BJ (cell line): ENCODE measurements at regions not wholly inside any gene's neighbourhood (a gene's known extent, or its start where the extent isn't known, plus 50 kb on each side); places are given as distances from the start of the nearest gene placed in this dataset.

Experiments
- CTCF ChIA-PET: fragments of 350-600 bp; formaldehyde crosslinking; extraction: SDS; loops from one replicate; lab custom pipeline; 2021; ENCODE audit warnings: antibody characterized with exemption, inconsistent platforms; lab: Yijun Ruan, JAX
- POLR2A ChIA-PET: fragments of 300-600 bp; sonication (Branson Sonifier 250); formaldehyde crosslinking; extraction: SDS; loops from one replicate; lab custom pipeline; 2021; ENCODE audit warnings: antibody characterized with exemption; lab: Charles Lee
- DNase-seq: peaks from one replicate; pipeline ENCODE4 v3.0.0-alpha.2; 2011; ENCODE audit warnings: low read depth
- H3K27me3 ChIP-seq: 2 replicates; pipeline ENCODE4 v1.6.0; 2011; ENCODE audit warnings: low read length; ENCODE audit not compliant: control insufficient read depth, insufficient read depth
- H3K36me3 ChIP-seq: 2 replicates; pipeline ENCODE4 v1.5.1; 2011; ENCODE audit warnings: low read length; ENCODE audit not compliant: control insufficient read depth, insufficient read depth
- H3K4me3 ChIP-seq: 2 replicates; pipeline ENCODE4 v1.5.1; 2011; ENCODE audit warnings: low read depth, mild to moderate bottlenecking, control low read depth, low read length
- CTCF ChIP-seq: IDR thresholded peaks from 2 replicates; pipeline ENCODE4 v1.5.1; 2011; ENCODE audit warnings: low read depth, mild to moderate bottlenecking, control low read depth, inconsistent platforms, low read length, moderate library complexity; ENCODE audit not compliant: insufficient read depth

DNA sequence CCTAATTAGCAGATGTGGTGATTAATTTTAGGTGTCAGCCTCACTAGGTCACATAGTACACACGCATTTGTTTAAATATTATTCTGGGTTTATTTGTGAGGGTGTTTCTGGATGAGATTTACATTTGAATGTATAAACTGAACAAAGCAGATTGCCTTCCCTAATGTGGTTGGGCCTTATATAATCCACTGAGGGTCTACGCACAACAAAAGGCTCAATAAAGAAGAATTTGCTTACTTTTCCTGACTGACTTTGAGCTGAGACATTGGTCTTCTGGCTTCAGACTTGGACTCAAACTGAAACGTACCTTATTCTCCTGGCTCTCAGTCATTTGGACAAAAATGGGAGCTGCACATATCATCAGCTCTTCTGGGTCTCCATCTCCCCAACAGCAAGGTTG is 1132.3 kb upstream of the FLRT2 start:
- Histone ChIP-seq H3K36me3 (no peaks in the 10 kb centered on the region), H3K27me3 (no peaks in the 10 kb centered on the region), H3K4me3 (no peak overlapping the region)
- POLR2A ChIA-PET = no interaction called here
- CTCF ChIA-PET = no interaction called here
- no peak for TF ChIP-seq CTCF
- no peak for DNase-seq

DNA sequence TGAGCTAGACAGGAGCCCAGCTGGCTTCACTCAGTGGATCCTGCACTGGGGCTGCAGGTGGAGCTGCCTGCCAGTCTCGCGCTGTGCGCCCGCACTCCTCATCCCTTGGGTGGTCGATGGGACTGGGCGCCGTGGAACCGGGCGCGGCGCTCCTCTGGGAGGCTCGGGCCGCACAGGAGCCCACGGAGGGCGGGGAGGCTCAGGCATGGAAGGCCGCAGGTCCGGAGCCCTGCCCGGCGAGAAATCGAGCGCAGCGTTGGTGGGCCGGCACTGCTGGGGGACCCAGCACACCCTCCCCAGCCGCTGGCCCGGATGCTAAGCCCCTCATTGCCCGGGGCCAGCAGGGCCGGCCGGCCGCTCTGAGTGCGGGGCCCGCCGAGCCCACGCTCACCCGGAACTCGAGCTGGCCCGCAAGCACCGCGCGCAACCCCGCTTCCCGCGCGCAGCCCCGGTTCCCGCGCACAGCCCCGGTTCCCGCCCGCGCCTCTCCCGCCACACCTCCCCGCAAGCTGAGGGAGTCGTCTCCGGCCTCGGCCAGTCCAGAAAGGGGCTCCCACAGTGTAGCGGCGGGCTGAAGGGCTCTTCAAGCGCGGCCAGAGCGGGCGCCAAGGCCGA is 1130.5 kb upstream of the FLRT2 start:
- CTCF ChIA-PET = no interaction called here
- no peaks in the 10 kb centered on the region for H3K27me3 ChIP-seq
- H3K36me3 ChIP-seq = no peaks in the 10 kb centered on the region
- POLR2A ChIA-PET = no interaction called here
- H3K4me3 ChIP-seq = no peak overlapping the region
- DNase-seq = no peak
- TF ChIP-seq CTCF = no peak

GRCh38 chr14:84401631-84402030 is 1128.3 kb upstream of the FLRT2 start:
- Histone ChIP-seq H3K4me3 (no peak overlapping the region), H3K27me3 (no peaks in the 10 kb centered on the region), H3K36me3 (no peaks in the 10 kb centered on the region)
- no peak for TF ChIP-seq CTCF
- ChIA-PET POLR2A (no interaction called here), CTCF (no interaction called here)
- no peak for DNase-seq

DNA sequence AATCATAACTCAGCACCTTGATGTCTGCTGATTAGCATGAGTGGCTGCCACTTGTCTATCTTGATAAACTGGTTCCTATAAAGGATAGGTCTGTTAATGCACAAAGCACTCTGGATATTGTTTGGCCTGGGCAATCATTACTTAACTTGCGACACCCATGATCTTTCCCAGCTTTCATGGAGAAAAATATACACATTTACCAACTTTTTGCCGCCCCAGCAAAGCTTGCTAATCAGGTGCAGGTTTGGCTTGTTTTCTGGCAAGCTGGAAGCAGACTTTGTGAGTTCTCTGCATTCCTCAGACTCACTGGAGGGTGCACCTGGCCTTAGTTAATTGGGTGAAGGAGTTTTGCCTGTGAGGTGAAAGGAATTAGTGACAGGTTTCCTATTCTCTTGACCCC is 1126.4 kb upstream of the FLRT2 start:
- Histone ChIP-seq H3K36me3 (no peaks in the 10 kb centered on the region), H3K4me3 (no peak overlapping the region), H3K27me3 (no peaks in the 10 kb centered on the region)
- POLR2A ChIA-PET = no interaction called here
- no peak for TF ChIP-seq CTCF
- CTCF ChIA-PET = no interaction called here
- DNase-seq = no peak

GRCh38 chr14:84404246-84404645 is 1125.7 kb upstream of the FLRT2 start:
- ChIA-PET POLR2A (no interaction called here), CTCF (no interaction called here)
- Histone ChIP-seq H3K36me3 (no peaks in the 10 kb centered on the region), H3K4me3 (no peak overlapping the region), H3K27me3 (no peaks in the 10 kb centered on the region)
- no peak for TF ChIP-seq CTCF
- no peak for DNase-seq
